ENCODE measurements at regions not wholly inside any gene's neighbourhood (a gene's known extent, or its start where the extent isn't known, plus 50 kb on each side); places are given as distances from the start of the nearest gene placed in this dataset.

- TF ChIP-seq CTCF (conservative IDR thresholded peaks at IDR 0.05; ENCODE audit: low read depth, low read length) (no peak), FOS (IDR thresholded peaks at IDR 0.05; ENCODE audit: low read depth, low read length) (no peak), POLR2A (IDR thresholded peaks at IDR 0.05; ENCODE audit: low read depth, low read length) (no peak), RFX5 (IDR thresholded peaks at IDR 0.05; ENCODE audit: low read depth, low read length) (no peak), USF2 (IDR thresholded peaks at IDR 0.05; ENCODE audit: low read depth, low read length) (no peak), MAFK (IDR thresholded peaks at IDR 0.05; ENCODE audit: low read depth, low read length) (no peak)
Observed at GRCh38 chr12:108019862-108020261, 109.2 kb upstream of the WSCD2 start.

All from IMR-90 (cell line).